ENCODE measurements at regions not wholly inside any gene's neighbourhood (a gene's known extent, or its start where the extent isn't known, plus 50 kb on each side); places are given as distances from the start of the nearest gene placed in this dataset.

GRCh38 chr14:101200650-101201516 is 297.4 kb upstream of the RTL1 start:
- Histone ChIP-seq H3K4me2 (ENCODE audit: insufficient read depth, low read length) (no peak overlapping the region), H3K27ac (ENCODE audit: low read depth, low read length) (no peak overlapping the region), H2AFZ (ENCODE audit: low read length) (no peak overlapping the region), H3K9me3 (ENCODE audit: low read depth, low read length) (no peaks in the 10 kb centered on the region), H3K79me2 (ENCODE audit: insufficient read depth, low read length) (no peaks in the 10 kb centered on the region), H3K4me3 (ENCODE audit: insufficient read depth, low read length) (no peak overlapping the region), H3K36me3 (ENCODE audit: insufficient read depth, low read length) (no peaks in the 10 kb centered on the region), H3K4me1 (ENCODE audit: insufficient read depth, low read length) (no peaks in the 10 kb centered on the region), H4K20me1 (ENCODE audit: insufficient read depth, low read length) (no peaks in the 10 kb centered on the region), H3K27me3 (ENCODE audit: insufficient read depth, low read length) (no peaks in the 10 kb centered on the region)
- DNase-seq (ENCODE audit: insufficient read length, low spot score, missing footprints), result no peak
- TF ChIP-seq CTCF (IDR thresholded peaks at IDR 0.05; ENCODE audit: extremely low read depth, low read depth, low read length), result no peak

- Histone ChIP-seq H3K9me3 (ENCODE audit: low read depth, low read length) (no peaks in the 10 kb centered on the region), H4K20me1 (ENCODE audit: insufficient read depth, low read length) (no peaks in the 10 kb centered on the region), H3K4me2 (ENCODE audit: insufficient read depth, low read length) (no peak overlapping the region), H3K79me2 (ENCODE audit: insufficient read depth, low read length) (no peaks in the 10 kb centered on the region), H3K4me1 (ENCODE audit: insufficient read depth, low read length) (no peaks in the 10 kb centered on the region), H2AFZ (ENCODE audit: low read length) (no peak overlapping the region), H3K27ac (ENCODE audit: low read depth, low read length) (no peak overlapping the region), H3K4me3 (ENCODE audit: insufficient read depth, low read length) (no peak overlapping the region), H3K27me3 (ENCODE audit: insufficient read depth, low read length) (no peaks in the 10 kb centered on the region), H3K36me3 (ENCODE audit: insufficient read depth, low read length) (no peaks in the 10 kb centered on the region)
- TF ChIP-seq CTCF (IDR thresholded peaks at IDR 0.05; ENCODE audit: extremely low read depth, low read depth, low read length), result no peak
- DNase-seq (ENCODE audit: insufficient read length, low spot score, missing footprints), result no peak
Observed at GRCh38 chr14:101201535-101202151, 298.1 kb upstream of the RTL1 start.

- H3K4me2 ChIP-seq (ENCODE audit: insufficient read depth, low read length), result no peak overlapping the region
- no peaks in the 10 kb centered on the region for H3K9me3 ChIP-seq (ENCODE audit: low read depth, low read length)
- no peak overlapping the region for H3K27ac ChIP-seq (ENCODE audit: low read depth, low read length)
- no peak overlapping the region for H3K4me3 ChIP-seq (ENCODE audit: insufficient read depth, low read length)
- no peaks in the 10 kb centered on the region for H3K27me3 ChIP-seq (ENCODE audit: insufficient read depth, low read length)
- TF ChIP-seq CTCF (IDR thresholded peaks at IDR 0.05; ENCODE audit: extremely low read depth, low read depth, low read length), result no peak
- H3K4me1 ChIP-seq (ENCODE audit: insufficient read depth, low read length), result no peaks in the 10 kb centered on the region
- H4K20me1 ChIP-seq (ENCODE audit: insufficient read depth, low read length), result no peaks in the 10 kb centered on the region
- H2AFZ ChIP-seq (ENCODE audit: low read length), result no peak overlapping the region
- no peaks in the 10 kb centered on the region for H3K79me2 ChIP-seq (ENCODE audit: insufficient read depth, low read length)
- no peaks in the 10 kb centered on the region for H3K36me3 ChIP-seq (ENCODE audit: insufficient read depth, low read length)
- no peak for DNase-seq (ENCODE audit: insufficient read length, low spot score, missing footprints)
Observed at GRCh38 chr14:101202627-101203404, 299.3 kb upstream of the RTL1 start.

- DNase-seq (ENCODE audit: insufficient read length, low spot score, missing footprints), result no peak
- Histone ChIP-seq H3K4me2 (ENCODE audit: insufficient read depth, low read length) (no peak overlapping the region), H3K27me3 (ENCODE audit: insufficient read depth, low read length) (no peaks in the 10 kb centered on the region), H4K20me1 (ENCODE audit: insufficient read depth, low read length) (no peaks in the 10 kb centered on the region), H3K4me1 (ENCODE audit: insufficient read depth, low read length) (no peaks in the 10 kb centered on the region), H3K27ac (ENCODE audit: low read depth, low read length) (no peak overlapping the region), H3K4me3 (ENCODE audit: insufficient read depth, low read length) (no peak overlapping the region), H3K36me3 (ENCODE audit: insufficient read depth, low read length) (no peaks in the 10 kb centered on the region), H2AFZ (ENCODE audit: low read length) (no peak overlapping the region), H3K79me2 (ENCODE audit: insufficient read depth, low read length) (no peaks in the 10 kb centered on the region), H3K9me3 (ENCODE audit: low read depth, low read length) (no peaks in the 10 kb centered on the region)
- no peak for TF ChIP-seq CTCF (IDR thresholded peaks at IDR 0.05; ENCODE audit: extremely low read depth, low read depth, low read length)
Observed at GRCh38 chr14:101206556-101206955, 303.0 kb upstream of the RTL1 start.
